GM21825 (cell line): ENCODE measurements at regions not wholly inside any gene's neighbourhood (a gene's known extent, or its start where the extent isn't known, plus 50 kb on each side); places are given as distances from the start of the nearest gene placed in this dataset.

Experiments used
- ATAC-seq: cut with Tn5 transposase; IDR thresholded peaks from one replicate; pipeline ENCODE4 v1.9.1; 2021; ENCODE audit warnings: mild to moderate bottlenecking, moderate library complexity; ENCODE audit not compliant: unreplicated experiment

DNA sequence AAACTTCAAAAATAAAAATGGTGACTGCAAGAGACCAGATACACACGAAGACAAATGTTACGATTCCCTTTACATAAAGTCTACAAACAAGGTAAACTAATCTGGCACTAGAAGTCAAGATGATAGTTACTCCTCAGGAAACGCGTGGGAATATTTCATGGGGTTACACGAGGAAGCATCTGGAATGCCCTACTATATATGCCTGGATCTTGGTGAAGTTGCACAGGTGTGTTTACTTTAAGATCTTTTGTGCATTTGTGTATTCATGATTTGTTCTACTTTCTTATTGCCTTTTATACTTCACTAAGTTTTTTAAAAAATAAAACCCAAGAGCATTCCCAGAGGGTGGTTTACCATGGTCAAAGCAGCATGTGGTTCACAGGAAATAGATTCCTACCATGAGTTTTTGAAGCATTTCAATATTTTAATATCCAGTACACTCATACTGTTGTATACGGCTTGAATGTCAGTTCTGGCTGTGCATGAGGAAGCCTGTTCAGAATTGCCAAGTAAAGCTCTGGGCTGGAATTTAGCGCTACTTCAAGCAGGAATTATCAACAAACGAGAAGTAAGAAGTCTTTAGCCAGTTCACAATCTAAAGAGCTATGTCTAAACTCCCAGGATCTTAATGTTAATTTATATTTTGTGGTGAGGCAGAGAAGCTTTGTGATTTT is 239.8 kb upstream of the KLHL1 start:
- ATAC-seq = no peak

DNA sequence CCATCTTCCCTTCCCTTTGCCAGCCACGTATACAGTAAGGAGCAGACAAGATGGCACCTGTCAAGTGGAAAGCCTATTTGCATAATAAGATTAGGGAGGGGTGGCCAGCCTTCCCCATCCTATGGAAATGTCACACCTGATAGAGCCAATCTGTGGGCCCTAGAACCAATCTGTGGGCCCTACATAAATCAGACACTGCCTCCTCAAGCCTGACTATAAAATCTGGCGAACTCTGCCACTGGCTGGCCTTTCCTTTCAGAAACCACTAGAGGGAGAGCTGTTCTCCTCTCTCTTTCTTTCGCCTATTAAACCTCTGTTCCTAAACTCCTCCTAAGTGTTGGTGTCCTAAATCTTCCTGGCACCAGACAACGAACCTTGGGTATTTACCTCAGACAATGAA is 231.5 kb upstream of the KLHL1 start:
- ATAC-seq = no peak

DNA sequence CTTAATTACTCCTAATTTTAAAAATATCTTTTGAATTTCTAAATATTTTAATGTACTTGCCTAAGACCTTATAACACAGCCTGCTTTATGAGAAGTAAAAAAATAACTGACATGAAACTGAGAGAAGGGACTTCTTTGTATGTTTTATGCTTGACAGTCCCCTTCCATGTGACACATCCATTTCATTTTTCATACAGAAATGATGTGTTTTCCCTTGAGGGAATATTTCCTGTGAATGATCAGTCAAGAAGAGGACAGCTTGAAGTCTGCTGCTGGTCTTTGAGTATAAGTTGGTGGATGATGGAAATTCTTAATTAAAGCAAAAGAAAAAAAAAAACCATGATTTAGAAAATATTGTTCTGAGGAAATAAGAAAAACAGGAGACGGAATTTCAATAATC is 230.4 kb upstream of the KLHL1 start:
- no peak for ATAC-seq

DNA sequence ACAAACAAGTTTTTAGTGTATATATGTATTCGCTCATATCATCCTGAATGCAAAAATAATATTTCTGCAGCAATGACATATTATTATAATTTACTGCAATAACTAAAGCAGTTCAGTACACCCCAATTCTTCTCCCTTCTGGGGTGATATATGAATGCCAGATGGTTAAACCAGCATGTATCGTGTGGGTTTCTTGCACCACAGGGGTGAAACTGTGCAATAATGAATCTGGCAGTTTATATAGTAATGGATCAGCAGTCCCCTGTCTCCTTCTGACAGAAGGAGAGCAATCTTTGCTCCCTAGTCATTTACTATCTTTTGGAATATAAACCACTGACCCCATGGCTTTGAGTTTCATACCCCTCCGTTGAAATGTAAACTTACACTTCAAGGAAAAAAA is 228.6 kb upstream of the KLHL1 start:
- ATAC-seq = no peak

DNA sequence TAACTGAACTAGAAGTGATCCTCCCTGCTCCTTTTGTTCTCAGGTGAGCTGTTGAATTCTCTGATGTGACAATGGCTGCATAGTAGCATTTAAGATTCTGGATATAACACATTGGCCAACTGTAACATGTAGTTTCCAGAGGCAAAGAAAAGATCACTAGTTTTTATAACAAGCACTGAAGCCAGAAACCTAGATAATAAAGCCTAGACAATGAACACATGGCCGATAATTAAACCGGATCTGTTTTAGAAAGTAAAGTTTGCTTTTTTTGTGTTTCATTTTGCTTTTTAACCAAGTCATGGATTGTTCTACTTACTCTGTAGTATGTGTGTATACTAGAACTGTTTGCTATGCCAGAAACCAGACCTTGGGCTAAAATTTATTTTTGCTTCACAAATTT is 225.5 kb upstream of the KLHL1 start:
- ATAC-seq = no peak

DNA sequence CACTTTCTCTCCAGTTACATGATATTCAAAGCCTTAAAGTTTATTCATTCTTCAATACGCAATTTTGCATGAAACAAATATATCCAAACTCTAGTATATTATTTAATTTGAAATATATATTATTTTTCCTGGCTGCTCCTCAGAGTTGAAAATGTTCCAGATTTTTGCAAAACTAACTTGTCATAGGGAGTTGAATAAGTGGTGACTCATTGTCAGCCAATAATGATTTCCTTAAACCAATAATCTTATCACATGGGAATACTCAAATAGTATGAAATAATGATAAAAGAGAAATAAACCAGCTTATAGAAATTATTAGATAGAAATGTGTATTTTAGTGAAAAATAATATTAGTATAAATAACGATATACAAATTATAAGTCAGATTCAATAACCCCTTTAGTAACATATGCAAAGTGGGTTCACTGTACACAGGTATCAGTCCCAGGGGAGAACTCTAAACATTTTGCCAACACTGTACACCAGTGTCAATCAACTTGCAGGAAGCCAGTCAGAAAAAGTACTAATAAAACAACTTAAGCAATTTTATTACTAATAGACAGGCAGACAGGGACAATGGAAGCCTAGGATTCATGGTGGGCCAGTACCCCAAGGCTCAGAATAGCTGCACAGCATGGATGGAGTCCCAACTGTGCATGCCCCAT is 222.6 kb upstream of the KLHL1 start:
- ATAC-seq = no peak

DNA sequence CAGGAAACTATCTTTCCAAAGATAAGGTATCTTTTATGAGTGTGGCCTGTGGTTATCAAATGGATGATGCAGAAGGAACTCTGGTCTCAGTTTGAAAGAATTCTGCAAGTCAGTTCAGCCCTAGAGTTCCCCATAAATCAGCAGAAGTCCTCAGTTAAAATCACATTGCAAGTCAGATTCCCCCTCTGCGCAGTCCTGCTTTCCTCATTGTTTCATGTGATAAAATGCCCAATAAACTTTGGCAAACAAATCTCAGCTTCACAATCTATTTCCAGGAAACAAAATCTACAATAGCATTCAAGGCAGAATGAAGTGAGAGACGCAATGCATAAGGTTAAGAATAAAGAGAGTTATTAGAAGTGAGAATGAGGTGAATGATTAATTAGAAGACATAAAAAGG is 216.3 kb upstream of the KLHL1 start:
- no peak for ATAC-seq

DNA sequence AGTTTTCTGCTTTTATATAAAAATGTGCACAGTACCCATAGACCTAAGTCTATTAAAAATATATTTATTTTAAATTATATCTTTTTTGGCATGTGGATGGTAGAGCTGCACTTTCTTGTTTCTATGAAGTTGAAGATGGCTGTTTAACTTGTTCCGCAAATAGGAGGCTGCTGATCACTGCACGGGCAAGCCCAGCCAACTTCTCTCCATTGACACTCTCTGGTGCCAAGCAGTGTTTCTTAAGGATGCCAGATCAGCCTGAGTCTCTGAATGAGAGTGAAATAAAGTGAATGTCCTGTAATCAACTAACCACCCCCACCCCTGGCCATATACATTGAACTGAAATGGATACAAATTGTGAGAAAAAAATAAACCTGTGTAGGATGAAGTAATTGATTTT is 202.9 kb upstream of the KLHL1 start:
- no peak for ATAC-seq

DNA sequence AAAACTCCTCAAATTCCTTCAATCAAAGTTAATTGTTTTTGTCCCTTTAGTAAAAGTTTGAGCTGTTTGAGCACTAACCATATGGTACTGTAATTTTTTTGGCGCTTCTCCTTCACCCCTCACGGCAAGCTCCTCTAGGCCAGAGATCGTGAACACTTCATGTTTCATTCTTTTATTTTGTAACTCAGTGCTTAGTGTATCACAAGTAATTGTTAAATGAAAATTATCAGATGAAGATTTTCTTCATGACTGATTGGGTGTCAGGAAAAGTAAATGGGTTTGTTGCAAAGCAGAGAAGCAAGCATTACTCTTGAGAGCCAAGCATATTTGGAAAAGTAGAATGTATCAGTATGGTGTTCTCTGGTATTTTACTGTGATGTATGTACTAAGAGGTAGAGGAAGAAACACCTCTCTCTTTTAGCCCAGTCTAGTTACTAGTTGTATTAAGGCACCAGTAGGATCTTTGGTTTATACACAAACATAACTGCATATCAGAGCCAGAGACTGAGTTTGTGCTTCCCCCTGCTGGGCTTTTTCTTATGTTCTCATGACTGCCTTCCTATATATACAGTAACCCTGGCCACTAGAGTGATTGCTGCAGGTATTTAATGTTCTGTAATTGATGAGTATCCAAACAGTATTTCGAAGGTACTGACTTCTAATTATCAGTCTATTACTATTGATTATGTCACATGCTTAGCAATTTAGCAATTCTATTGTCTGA is 202.3 kb upstream of the KLHL1 start:
- ATAC-seq = no peak

DNA sequence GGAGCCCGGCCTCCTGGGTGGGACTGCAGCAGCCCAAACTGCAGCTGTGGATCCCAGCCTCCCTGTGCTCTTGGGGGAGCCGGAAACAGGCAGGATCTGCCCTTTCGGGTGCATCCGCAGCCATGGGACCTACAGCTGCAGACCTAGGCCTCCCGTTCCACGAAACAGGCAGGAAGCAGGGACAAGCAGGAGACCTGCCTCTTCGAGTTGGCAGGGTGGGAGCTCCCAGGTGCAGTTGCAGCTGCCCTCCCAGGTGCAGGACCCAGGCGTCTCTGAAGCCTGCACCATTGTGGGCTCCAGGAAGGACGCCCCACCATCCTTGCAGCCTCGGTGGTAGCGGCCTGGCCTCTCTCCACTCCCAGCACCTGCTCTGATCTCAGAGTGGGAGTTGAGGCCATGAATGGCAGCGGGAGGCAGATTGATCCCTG is 189.0 kb upstream of the KLHL1 start:
- no peak for ATAC-seq

DNA sequence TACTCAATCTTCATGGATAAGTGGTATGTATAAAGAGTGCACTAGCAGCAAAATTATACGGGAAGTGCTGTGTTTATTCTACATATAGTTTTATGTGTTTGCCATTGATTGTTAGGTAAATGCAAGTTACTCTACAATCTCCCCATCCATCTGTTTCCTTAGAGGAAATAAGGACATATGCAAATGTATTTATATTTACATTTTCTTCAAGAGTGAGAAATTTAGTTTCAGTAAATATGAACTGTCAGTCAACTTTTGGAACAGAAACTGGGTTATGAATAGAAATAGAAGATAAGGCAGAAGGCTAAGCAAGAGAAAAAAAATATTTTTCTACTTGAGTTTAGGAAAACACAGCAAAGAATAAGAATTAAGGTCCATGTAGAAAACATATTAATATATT is 176.1 kb upstream of the KLHL1 start:
- no peak for ATAC-seq

DNA sequence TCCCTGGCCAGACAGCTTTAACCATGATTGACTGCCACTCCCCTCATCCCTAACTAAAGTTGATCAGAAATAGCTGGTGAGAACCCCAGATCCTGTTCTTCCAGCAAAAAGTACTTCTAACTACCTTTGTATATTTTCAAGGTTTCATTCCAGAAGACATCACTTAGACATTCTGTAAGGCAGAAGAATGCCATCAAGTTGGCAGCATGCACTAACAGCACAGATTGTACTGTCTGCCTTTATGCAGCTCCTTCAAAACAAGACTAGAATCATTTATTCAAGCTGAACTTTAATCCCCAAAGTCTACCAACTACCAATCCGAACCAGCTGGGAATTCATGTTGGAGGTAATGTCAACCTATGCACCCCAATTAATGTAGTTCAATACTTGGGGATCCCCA is 167.6 kb upstream of the KLHL1 start:
- no peak for ATAC-seq

DNA sequence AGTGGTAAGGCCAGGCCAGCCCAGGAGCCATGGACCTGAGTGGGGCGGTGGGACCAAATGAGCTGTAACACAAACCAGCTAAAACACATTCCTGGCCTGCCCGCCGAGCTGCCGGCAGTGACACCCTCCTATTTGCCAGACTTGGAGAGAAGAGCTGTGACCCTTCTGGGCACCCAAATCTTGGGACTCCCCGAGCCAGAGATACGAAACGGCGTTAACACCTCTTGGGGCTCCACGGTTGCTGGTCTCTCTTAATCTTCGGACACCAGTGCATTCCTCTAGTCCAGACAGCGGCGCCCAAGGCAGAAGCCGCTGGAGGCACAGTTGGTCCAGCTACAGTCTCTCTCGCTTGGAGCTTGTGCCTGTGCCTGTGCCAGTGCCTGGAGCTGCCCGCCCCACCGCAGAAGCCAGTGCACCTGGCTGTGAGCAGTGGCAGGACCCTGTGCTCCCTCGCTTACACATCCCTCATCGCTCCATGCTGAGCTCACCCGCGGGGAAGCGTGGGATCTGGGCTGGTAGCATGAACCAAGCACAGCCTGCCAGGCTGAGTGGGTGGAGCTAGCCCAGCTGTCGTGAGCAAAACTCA is 147.2 kb upstream of the KLHL1 start:
- no peak for ATAC-seq

DNA sequence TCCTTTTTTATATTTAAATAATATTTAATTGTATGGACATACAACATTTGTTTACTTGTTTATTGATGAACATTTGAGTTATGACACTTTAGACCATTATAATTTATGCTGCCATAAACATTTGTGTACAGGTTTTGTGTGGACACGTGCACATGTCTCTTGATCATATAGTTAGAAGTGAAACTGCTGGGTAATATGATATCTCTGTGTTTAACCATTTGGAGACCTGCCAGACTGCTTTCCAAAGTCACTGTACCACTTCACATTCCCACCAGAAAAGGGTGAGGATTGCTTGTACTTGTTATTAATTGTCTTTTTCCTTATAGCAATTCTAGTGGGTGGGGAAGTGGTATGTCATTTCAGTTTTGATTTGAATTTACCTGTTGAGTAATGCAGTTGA is 145.6 kb upstream of the KLHL1 start:
- ATAC-seq = no peak

DNA sequence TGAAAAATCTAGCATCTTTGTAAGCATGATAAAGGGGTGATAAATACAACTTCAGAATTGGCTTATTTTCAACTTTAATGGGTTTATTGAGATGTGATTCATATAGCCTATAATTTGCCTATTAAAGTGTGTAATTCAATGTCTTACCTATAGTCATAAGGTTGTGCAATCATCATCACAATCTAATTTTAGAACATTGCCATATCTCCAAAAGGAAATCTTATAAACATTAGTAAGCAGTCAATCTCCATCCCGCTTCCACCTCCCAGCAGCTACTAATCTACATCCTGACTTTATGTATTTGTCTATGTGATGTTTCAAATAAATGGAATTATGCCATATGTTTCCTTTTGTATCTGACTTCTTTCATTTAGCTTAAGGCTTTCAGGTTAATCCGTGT is 145.2 kb upstream of the KLHL1 start:
- ATAC-seq = no peak

DNA sequence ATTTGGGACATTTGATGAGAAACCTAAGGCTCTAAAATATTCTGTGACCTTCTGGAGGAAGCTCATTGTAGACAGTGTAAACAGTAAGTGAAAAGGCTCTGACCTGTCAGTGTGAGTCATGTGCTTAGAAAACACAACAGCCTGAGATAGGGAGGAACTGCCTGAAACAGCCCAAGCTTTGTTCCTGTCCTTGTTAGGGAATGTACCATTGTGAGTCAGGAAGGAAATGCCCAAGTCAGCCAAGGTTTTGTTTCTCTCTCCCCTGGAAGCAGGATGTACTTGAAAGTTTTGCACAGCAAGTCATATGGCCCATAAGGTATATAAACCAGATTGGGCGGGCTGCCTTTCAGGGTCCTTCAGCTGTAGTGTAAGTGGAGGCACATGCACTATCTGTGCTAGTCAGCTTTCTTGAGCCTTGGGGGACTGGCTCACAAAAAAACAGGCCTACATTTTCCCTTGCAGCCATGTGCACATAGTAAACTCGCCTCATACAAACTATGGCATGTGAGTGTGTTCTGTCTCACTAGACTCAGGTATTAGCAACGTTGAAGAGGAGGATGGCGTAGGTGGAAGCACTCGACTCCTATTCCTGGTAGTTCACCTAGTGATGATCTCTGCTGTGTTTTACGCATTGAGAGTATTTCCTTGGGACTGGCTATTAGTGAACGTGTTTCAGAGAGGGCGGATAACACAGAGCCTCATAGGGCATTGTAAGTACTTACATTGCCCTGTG is 141.2 kb upstream of the KLHL1 start:
- no peak for ATAC-seq

DNA sequence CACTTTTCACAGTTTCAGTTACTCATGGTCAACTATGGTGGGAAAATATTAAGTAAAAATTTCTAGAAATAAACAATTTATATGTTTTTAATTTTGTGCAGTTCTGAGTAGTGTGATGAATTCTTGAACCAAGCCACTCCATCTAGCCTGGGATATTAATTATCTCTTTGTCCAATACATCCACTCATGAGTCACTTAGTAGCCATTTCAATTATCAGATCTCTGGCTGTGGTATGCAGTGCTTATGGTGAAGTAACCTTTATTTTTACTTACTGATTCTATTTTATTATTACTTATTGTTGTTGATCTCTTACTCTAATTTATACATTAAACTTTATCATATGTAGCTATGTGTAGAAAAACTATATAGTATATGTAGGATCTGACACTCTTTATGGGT is 128.9 kb upstream of the KLHL1 start:
- ATAC-seq = no peak

DNA sequence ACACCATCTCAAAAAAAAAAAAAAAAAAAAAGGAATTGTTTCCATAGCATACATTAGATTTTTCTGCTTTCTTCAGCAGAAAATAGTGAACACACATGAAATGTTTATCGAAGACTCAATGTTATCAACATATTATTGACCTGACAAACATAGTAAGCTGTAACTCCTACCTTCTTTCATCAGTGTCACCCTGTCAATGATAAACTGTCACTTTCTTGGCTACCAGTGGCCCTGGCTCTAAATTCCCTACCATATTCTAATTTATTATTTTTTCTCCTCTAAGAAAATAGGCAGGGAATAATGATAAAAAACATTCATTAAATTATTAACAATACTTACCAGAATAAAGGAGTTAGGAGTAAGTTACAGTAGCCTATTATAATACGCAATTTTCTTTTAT is 127.3 kb upstream of the KLHL1 start:
- ATAC-seq = no peak

DNA sequence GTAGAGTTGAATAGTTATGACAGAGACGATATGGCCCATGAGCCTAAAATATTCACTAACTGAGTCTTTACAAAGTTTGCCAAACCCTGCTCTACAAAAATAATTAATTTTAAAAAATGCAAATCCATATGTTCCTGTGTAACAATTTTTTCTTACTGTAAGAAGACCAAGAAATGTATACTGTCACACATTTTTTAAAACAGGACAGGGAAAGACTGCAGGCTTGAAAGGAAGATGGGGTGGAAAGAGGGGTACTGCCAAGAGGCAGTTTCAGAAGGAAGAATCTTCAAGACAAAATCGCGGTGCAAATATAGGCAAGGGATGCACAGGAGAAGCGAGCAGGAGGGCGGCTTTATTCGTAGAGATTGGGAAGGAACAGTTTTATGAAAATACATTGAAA is 115.7 kb upstream of the KLHL1 start:
- no peak for ATAC-seq

DNA sequence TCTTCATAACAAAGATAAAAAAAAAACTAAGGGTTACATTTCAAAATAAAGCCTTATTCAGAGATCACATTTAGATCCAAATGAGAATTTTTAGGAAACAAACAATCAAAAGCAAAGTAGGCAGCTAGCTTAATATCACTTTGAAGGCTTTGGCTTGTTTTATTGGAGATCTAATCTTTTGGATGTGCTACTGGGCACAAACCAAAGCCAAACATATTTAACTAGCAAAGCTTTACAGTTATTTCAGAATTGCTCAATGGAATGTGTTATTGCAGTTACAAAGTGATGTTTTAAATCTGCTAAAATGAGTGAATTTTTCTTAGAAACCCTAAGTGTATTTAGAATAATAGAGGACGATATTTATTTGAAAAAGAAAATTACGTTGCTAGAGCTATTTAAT is 114.7 kb upstream of the KLHL1 start:
- no peak for ATAC-seq

DNA sequence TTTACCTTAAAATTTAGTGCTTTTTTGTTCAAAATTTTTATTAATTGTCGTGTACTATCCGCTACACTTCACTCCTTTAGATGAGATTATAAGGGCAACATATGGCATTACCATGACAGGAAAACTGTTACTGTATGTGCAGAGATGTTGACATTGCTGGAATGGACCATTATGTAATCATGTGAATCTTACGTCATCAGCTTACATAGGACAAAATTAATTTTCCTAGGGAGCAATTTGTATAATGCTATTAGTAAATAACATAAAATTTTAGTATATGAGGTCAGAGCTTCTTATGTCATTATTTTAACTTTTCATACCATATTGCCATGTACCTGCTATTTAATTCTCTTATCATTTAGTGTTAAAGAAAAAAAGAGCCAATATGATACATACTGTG is 110.4 kb upstream of the KLHL1 start:
- no peak for ATAC-seq
